HG03354 (cell line): ENCODE measurements at regions not wholly inside any gene's neighbourhood (a gene's known extent, or its start where the extent isn't known, plus 50 kb on each side); places are given as distances from the start of the nearest gene placed in this dataset.
"Not testable (repeated sequence)": the region's sequence is repeated elsewhere in the genome, so short reads cannot be mapped to it uniquely, and the experiment has no call there.

ENCODE experiments used
- ATAC-seq: cut with Tn5 transposase; IDR thresholded peaks from one replicate; pipeline ENCODE4 v1.9.1; 2021; ENCODE audit warnings: mild to moderate bottlenecking; ENCODE audit not compliant: unreplicated experiment, poor library complexity, severe bottlenecking

DNA sequence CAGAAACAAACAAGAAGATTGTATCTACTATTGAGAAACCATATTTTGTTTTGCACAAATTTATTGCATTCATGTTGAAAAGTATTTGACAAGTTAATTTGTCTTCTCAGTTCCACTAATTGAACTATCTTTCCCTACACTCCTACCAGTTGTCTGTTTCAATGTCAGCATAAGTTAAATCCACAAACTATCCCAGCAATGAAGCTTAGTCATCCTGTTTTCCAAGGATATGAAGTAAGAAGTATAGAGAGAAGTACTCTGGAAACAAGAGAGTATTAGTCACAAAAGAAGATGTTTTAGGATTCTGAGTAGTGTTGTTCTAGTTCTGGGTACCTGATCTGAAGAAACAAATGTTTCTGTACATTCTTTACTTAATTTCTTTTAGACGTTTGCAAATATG is 261.6 kb upstream of the ZNF804A start:
- no peak for ATAC-seq

DNA sequence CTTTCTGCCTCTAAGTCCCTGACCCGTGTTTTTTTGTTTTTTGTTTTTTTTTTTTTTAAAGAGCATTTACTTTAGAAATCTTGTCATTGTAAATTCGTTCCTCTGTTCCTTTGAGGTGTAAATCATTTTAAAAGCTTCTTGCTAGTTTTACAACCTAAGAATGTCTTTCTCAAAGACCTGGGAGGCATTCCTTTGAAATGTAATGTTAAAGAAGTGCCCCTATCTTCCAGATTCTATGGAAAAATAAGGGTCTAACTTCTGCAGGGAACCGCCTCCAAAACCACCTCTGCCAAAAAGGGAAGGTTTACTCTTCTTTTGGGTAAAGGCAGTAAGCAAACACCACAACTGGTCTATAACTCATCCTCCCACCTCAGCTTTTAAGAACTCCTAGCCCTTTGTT is 259.6 kb upstream of the ZNF804A start:
- no peak for ATAC-seq

DNA sequence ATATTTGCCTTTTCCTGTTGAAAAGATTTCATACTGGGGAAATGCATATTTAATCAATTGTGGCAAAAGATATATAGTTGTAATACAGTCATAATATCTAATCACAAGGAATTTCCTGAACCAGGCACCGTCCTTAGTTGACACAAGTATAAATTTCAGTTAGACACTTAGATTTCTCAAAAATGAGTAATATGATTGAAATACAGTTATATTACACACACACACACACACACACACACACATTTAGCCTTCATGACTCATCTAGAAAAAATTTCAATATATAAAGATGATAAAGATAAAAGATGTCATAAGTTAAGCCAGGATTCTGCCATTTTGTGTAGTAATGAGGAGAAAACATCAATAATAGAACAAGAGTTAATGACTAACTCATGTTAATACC is 258.4 kb upstream of the ZNF804A start:
- ATAC-seq: no peak

DNA sequence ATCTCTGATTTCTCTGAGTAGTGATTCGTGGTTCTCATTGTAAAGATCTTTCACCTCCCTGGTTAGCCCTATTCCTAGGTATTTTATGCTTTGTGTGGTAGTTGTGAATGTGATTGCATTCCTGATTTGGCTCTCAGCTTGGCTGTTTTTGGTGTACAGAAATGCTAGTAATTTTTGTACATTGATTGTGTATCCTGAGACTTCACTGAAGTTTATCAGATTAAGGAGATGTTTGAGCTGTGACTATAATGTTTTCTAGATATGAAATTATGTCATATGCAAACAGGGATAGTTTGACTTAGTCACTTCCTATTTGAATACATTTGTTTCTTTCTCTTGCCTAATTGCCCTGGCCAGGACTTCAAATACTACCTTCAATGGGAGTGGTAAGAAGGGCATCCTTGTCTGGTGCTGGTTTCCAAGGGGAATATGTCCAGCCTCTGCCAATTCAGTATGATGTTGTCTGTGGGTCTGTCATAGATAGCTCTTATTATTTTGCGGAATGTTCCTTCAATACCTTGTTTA is 251.9 kb upstream of the ZNF804A start:
- ATAC-seq: no peak

DNA sequence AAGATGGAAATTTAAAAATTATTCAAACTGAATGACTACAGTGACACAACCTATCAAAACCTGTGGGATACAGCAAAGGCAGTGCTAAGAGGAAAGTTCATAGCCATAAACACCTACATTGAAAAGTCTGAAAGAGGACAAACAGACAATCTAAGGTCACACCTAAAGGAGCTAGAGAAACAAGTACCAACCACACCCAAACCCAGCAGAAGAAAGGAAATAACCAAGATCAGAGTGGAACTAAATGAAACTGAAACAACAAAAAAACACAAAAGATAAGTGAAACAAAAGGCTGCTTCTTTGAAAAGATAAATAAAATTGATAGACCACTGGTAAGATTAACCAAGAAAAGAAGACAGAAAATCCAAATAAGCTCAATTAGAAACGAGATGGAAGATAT is 247.2 kb upstream of the ZNF804A start:
- ATAC-seq: no peak

DNA sequence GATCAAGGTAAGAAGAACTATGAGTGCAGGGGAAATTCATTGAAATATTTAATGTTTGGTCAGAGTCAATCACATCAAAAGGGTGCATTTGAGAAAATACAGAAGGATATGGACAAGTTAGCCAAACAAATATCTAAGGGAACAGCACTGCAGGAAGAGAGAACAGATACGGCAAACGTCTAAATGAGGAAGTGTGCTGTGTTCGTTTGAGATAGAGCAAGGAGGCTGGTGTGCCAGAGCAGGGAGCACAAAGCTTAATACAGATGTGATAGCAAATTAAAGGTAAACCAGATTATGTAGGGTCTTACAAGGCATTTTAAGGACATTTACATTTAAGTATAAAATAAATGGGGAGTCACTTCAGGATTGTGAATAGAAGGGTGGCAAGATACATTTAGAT is 241.3 kb upstream of the ZNF804A start:
- ATAC-seq: no peak

DNA sequence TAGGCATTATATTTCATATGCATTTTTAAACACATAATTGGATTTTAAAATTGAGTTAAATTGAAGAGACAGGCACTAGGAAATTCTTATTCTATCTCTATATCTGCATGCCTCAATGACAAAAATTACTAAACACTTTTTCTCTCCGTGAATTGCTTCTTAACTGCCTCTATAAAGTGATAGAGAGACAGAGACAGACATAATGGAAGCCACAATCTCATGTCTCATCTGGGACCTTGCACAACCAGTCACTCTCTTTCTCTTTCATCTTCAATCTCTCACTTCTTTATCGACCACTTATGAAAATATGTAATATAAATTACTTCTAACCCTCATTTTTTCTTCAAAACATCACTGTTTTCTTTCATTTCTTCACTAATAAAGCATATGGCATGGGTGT is 238.9 kb upstream of the ZNF804A start:
- ATAC-seq: no peak

DNA sequence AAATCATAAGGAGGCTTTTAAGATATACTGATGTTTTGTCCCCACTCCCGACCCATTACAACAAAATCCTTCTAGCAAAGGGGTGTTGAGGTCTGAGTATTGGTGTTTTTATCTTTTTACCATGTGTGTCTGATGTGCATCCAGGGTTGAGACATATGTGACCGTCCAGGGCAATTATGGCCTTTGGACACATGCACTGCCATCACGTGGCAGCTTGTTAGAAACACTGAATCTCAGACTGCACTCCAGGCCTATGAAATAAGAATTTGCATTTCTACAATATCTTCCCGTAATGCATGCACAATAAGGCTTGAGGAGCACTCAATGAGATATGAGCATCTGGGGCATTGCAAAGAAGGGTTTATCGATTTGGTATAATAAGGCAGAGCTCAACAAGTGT is 235.1 kb upstream of the ZNF804A start:
- no peak for ATAC-seq

DNA sequence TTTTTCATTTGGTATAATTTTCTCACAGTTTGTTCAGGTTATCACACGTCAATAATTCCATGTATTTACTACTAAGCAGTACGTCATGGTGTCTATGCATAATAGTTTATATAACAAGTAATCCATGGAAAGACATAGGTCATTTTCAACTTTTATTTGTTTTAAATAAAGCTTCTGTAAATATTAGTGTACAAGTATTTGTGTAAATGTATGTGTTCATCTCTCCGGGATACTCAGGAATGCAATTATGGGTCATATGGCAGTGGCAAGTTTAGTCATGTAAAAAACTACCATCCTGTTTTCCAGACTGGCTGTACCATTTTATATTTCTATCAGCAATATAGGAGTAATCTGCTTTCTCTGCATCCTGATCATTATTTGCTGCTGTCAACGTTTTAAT is 231.1 kb upstream of the ZNF804A start:
- no peak for ATAC-seq

DNA sequence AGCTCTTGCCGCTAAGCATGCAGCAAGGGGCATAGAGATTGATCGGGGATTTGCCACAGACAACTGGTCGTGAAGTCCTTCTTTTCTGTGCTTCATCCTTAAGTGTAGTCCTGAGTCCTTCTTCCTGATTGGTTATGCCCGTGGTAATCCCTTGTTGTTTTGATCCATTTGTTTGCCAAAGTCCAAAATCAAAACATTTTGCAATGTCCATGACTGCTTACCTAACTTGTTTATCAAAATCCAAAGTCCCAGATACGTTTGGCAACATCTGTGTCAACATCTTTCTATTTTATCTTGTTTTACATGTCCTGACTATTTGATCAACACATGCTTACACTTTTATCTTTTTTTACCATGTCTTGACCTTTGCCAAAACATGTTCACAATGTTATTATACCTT is 229.0 kb upstream of the ZNF804A start:
- no peak for ATAC-seq

DNA sequence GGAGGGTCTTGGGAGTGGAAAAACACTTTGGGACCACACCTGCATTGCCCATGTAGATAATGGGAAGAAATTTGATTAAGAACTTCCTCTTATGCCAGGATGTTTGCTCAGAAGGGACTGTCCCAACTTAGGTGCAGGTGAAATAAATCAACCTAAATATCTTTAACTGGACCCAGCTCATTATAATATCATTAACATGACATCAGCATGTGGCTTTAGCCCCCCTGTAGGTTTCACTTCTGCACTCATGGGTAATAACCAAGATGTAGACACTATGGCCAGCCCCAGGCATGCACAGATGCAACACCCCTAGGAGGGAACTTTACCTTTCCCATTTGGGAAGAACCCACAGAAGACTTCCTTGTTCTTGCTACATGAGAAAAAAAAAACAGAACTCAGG is 227.4 kb upstream of the ZNF804A start:
- ATAC-seq: no peak

DNA sequence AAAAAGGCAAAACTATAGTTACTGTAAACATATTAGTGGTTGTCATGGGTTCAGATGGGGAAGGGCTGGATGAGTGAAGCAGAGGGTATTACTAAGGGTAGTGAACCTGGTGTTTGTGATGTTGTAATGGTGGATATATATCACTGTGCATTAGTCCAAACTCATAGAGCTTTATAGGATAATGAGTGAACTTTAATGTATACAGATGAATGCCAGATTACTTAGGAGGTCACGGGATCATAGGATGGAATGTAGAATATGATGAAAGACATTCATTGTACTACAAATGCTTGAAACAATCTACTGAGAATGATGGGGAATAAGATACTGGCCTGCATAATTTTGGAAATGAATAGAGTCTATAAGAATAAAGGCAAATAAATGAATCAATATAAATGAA is 226.7 kb upstream of the ZNF804A start:
- ATAC-seq: no peak

DNA sequence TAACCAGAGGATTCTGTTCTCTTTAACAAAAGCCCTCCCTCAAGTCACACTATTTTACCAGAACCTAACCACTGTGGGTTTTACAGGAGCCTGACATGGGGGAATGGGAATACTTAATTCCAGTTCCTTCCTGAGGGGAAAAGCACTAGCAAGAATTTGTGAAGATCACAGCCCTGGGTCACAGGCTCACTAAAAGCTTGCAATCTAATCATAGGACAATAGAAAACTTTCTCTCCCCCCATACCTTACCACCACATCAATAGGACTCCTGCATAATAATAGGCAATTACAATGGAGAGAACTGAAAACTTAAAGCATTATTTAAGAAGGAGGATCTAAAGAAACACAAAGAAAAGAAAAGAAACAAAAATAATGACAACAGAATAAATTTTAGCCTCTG is 225.8 kb upstream of the ZNF804A start:
- no peak for ATAC-seq

DNA sequence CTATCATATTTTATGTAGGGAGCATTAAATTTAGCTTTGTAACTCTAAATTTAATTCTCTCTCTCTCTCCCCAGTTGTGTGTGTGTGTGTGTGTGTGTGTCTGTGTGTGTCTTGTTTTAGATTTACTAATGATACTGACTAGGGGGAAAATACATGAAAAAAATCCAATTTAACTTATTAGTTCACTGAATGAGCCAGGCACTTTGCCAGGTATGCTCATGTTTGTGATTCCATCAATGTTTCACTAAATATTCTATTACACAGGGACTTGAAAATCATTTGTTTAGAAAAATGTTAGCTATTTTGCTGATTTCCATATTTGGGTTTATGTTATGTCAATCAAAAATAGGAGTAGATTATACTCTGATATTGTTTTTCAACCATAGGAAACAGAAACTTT is 203.7 kb upstream of the ZNF804A start:
- ATAC-seq: no peak

DNA sequence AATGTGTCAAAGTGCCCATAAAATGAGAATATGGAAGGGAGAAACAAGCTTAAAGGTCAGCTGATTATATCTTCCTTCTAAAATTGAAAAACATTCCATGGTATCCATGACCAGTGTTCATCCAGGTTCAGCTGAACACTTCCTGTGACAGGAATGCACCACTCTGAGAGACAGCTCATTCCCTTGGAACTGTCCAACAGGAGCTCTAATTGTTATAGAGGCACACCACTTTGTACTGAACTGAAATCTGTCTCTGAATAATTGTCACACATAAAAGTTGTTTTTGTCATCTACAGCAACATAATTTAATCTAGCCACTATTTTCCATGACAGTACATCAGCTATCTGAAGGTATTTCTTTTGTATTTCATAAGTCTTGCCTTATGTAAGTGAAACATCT is 195.9 kb upstream of the ZNF804A start:
- no peak for ATAC-seq

DNA sequence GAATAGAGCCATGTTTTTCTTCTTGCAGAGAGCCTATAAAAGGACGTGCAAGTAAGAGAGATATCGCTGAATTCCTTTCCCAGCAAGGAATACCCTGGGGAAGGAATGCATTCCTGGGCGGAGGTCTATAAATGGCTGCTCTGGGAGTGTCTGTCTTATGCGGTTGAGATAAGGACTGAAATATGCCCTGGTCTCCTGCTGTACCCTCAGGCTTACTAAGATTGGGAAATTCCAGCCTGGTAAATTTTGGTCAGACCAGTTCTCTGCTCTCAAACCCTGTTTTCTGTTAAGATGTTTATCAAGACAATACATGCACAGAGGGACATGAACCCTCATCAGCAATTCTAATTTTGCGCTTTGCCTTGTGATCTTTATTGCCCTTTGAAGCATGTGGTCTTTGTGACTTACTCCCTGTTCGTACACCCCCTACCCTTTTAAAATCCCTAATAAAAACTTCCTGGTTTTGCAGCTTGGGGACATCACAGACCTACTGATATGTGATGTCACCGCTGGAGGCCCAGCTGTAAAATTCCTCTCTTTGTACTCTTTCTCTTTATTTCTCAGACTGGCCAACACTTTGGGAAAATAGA is 191.2 kb upstream of the ZNF804A start:
- not testable (repeated sequence) for ATAC-seq

DNA sequence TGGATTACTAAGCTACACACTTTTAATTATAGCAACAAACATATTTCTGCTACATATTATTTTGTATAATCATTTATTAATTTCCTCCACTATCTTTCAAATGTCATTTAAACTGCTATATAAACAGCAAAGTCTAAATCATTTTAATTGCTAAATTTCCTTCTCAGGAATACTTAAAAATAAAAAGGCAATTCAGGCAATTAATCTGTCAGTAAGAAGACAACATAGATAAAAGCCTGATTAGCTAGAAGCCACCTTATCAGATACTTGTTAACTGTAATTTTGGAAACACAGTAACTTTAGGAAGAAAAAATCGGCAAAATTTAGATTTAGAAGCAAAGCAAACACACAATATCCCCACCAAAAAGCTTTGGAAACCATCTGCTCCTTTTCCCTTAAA is 188.2 kb upstream of the ZNF804A start:
- no peak for ATAC-seq

DNA sequence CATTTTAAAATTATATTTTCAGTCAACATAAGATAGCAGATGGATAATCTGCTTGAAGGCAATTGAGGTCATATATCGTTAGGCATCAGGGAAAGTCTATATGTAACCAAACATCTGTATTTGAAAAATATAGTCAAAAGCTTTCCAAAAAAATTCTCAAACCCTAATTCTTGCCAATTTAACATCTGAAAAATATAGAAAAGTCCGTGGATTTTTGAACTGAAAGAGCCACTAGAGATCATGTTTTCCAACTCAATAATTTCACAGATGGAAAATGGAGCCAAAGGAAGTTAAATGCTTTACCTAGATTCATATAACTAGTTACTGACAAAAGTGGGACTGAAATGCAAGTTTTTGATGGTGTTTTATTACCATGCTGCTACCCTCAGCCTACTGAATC is 185.1 kb upstream of the ZNF804A start:
- no peak for ATAC-seq

DNA sequence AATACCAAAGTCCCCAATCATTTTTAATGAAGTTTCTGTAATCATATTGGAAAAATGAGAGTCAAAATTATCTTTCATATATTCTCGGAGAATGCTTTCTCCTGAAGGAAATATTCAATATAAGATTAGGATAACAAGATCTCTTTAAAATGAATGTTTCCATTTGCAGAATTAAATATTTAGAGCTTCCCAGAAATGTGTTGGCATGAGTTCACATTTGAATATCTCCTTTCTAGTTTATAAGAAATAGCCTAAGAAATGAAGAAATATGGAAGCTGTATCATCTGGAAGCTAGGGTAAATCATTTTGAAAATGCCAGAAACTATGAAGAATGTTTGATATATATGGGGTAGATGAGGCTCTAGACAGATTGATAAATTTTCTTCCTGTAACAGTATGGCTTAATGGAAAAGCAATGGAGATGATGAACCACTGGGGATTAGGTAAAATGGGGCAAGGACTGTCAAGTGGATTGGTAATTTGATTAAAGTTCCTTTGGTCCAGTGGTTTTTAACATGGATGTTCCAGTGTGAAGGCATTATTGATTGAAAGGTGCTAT is 184.6 kb upstream of the ZNF804A start:
- no peak for ATAC-seq

DNA sequence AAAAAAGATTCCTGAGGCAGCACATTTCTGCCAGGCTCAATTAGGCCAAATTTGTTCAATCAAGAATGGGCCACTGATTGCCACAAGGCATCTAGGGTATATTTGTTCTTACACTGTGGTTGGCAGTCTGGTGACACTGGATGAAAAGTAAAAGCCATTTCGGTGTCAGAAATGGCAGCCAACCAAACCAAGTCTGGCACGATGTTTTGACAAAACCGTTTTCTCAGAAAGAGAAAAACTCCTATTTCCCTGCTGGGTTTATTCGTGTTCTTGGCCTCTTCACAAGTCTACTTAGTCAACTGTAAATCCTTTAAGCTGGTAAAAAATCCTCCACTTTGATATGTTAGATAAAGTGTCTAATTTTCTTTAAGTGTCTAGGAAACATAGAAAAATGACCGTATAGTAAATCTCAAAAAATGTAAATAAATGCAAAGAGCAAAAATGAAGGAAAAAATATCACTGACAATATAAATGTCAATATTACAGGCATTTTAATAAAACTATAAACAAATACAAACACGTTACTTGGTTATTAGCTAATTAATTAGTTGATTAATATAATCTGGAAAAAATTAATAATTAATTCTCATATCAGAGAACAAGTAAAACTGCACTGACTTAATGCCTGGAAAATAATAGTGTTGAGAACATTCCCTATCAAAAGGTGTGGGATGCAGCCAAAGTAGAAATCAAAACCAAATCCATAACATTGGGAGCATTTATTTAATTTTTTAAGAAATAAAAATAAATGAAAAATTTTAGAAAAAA is 182.0 kb upstream of the ZNF804A start:
- ATAC-seq: no peak

DNA sequence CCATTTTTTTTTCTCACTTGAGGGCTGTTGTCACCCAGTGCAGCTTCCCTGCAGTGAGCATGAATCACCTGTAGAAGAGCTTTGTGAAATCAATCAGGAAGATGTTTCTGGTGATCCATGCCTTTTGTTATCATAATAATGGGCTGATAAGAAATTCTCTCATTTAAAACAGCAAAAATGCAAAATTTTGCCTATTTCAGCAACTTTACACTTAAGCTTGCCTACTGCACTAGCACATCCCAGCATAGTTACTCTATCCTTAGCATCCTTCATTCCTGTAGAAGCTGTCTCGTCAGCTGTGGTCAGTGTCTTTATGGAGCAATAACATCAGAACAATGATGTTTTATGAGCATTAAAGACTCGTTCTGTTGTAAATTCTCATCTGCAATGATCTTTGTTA is 178.6 kb upstream of the ZNF804A start:
- no peak for ATAC-seq
